Inflammatory macrophage treated with lipopolysaccharide for 1 hour (primary cell): ENCODE measurements at regions not wholly inside any gene's neighbourhood (a gene's known extent, or its start where the extent isn't known, plus 50 kb on each side); places are given as distances from the start of the nearest gene placed in this dataset.

Source experiments
- DNase-seq, 2 donors: peaks; one replicate each; pipeline ENCODE4 v3.0.0-alpha.2; 2020 to 2022

DNA sequence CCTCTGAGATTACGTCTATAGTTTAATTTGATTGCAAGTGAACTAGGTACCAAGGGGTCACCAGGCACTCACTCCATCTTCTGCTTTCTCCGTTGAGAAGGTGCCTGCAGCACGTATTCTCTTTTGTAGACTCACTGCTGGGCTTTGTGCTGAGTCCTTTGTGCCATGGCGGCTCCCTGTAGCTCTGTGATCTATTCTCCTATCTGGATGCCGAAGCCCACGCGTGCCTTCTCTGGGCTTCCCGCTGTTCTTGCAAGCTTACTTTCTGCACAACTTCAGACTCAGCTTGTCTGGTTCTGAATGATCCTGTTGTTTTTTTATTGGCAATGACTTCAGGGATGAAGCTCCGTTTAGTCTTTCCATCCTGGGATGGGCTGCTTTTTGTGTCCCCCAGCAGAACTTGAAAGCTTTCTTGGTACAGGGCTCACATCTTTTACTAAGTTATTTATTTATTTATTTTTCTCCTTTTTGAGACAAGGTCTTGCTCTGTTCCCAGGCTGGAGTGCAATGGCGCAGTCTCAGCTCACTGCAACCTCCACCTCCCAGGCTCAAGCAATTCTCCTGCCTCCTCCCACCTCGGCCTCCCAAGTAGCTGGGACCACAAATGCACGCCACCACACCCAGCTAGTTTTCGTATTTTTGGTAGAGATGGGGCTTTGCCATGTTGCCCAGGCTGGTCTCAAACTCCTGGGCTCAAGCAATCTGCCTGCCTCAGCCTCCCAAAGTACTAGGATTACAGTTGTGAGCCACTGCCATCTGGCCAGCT is 100.9 kb upstream of the NKX1-1 start:
- DNase-seq, result no peak

DNA sequence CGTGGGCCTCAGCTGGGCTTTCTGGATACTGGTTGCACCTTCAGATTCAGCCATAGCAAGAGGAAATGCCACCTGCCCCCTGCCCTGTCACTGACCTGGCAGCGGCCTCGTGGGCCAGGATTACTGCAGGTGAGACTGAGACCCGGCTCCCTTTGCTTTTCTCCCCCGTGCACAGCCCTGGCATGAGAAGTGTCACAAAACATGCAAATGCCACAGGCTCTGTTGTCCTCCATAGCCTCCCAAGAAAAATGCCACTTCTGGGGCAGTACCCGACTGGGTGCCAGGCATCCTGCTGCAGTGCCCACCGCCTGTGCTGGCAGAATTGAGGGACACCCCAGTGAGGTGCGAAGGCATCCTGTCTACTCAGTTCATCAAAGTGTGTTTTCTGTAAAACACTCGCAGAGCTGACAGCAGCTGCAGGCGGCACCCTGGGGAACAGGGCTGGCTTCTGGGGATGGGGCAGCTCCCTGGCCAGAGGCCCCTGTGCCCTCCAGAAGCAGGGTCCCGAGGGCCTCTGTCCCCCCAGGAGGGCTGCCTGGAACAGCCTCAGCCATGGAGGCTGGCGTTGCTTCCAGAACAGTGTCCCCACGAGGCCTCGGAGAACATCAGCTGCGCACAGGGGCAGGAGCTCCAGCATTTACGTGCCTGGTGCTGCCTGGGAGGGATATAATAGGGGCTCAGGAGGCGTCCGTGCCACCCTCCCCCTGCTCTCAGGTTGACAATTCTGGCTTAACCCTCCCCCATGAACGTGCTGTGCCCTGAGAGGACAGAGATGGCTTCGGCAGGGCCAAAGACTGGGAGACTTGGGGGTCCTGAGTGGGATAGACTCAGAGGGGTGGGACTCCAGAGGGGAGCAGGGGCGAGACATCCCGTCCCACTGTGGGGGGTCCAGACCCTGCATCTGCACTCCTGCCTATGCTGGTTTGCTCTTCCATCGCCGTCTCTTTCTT is 99.5 kb upstream of the NKX1-1 start:
- DNase-seq, result no peak

- DNase-seq, result no peak
Measured at GRCh38 chr4:1504595-1505500, 98.6 kb upstream of the NKX1-1 start.

- DNase-seq, result no peak
Measured at GRCh38 chr4:1503583-1504471, 97.6 kb upstream of the NKX1-1 start.

DNA sequence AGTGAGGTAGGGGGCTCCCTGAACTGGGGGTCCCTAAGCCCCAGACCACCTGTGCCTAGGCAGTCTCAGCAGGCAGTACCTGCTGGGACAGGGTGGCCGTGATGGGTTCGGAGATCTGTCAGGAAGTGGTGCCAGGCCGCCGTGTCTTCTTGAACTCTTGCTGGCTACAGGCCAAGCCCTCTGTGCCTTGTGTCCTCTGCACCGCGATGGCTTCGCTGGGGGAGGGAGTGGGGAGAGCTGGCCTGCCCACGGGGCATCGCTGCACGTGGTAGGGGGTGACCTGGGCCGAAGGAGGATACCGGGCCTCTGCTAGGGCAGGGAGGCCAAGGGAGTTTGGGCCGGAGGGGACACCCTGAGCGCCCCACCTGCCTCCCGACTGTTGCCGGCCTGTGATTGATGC is 96.7 kb upstream of the NKX1-1 start:
- DNase-seq, result no peak

DNA sequence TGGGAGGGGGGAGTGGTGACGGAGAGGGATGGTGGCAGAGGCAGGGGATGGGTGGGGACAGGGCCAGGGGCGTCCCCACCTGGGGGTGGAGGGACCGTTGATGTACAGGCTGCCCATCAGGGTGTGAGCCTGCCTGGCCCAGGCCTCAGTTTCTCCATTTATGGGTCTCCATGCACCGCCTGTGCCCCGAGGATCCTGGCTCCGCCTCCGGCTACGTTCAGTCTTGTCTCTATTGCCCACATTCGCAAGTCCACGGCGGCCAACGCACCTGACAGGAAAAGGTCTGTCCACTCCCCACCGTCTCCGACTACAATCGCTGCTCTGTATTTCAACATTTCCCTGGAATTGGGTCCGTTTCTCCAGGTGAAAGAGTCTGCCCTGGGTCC is 96.3 kb upstream of the NKX1-1 start:
- no peak for DNase-seq

- DNase-seq, result no peak
Measured at GRCh38 chr4:1501754-1502500, 95.7 kb upstream of the NKX1-1 start.

DNA sequence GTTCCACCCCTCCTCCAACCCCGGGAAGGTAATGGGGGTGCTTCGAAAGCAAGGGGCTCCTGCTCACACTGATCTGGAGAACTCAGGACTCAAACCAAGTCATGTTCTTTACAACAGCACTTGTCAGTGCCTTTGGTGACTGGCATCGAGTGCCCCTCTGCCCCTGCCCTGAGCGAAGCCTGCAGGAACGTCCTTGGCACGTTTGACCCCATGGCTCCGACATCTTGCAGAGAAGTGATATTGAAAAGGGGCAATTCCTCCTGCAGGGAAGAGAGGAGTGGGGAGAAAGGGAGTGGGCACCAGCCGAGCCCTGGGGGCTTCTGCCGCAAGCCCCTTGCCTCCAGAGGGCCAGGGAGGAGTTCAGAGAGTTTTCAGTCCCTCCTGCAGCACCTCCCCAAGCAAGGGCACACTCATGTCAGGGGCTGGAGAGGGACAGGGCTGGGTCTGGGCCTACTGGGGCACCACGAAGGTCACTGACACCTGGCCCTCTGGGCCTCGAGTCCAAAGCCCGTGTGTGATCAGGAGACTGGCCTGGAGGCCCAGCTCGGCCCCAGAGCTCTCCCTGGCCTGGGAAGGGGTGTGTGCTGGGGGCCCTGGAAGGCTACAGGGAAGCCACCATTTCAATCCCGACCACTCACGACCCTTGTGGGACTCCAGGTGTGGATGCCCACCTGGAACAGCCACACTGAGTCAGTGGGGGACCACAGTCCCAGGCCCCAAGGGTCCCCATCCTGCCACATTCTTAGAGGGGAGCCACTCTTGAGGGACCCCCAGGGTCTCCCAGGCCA is 94.9 kb upstream of the NKX1-1 start:
- no peak for DNase-seq

- DNase-seq, result no peak
Measured at GRCh38 chr4:1500231-1500965, 94.2 kb upstream of the NKX1-1 start.

- DNase-seq, result no peak
Measured at GRCh38 chr4:1499465-1499864, 93.2 kb upstream of the NKX1-1 start.

DNA sequence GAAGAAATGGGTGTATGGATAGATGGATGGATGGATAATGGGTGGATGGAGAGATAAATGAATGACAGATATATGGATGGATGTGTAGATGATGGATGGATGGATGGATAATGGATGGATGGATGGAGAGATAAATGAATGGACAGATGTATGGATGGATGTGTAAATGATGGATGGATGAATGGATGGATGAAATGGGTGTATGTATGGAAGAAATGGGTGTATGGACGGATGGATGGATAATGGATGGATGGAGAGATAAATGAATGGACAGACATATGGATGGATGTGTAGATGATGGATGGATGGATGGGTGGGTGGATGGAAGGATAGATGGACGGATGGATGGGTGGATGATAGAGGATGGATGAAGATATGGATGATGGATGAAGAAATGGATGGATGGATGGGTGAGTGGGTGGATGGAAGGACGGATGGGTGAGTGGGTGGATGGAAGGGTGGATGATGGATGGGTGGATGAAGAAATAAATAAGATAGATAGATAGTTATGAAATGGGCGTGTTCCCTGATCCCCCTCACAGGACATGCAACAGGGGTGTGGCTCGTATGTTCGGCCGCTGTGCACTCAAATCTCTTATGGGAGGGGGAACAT is 91.1 kb upstream of the NKX1-1 start:
- no peak for DNase-seq

DNA sequence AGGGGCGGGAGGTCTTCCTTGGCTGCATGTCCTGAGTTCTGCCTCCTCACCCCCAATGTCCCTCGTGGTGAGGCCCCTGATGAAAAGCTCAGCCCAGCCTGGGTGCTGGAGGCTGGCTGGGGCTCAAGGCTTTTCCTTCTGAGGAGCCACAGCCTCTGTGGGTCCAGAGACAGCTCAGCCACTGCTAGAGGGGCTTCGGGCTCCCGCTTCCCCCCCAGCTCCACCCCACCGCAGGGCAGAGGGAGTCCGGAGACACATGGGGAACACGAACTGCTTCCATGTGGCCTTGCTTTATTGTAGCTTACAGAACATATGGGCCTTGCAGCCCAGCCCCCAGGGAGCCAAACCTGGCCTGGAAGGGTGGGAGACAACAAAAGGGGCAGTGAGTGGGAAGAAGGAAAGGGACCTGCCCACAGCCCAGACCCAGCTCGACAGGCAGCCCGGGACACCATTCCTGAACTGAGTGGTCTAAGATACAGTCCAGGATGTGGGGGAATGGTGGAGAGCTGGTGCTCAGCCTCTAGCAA is 89.9 kb upstream of the NKX1-1 start:
- no peak for DNase-seq

DNA sequence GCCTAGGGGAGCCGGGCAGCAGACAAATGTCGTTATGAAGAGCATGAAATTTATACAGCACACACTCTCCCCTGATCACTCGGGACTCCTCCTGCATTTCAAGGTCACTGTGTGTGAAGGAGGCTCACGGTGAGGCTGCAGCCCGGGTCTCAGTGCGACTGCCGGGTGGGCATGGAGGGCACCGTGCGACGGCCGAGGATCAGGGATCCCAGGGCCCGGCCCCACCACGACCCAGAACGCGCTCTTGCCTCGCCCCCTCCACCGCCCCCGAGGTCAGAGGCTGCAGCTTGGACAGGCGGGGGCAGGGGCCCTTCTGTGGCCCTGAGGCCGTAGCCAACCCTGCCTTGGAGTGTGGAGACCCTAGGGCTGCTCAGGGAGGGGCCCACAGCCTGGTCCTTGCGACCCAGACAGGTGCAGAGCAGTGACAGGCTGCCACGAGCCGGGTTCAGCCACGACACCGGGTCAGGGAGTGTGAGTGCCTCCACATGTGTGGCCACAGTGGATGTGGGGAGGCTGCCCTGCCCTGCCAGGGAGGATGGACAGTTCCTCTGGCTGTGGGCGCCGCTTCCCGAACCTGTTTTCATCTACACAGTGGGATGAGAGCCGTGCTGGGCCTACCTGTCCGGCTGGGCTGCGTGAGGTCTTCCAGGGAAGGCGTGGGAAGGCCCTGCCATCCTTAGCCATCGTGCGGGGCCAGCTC is 89.3 kb upstream of the NKX1-1 start:
- DNase-seq, result no peak

- no peak for DNase-seq
Measured at GRCh38 chr4:1494416-1495315, 88.4 kb upstream of the NKX1-1 start.

GRCh38 chr4:1493540-1494287 is 87.5 kb upstream of the NKX1-1 start:
- no peak for DNase-seq
